IMR-90 (cell line): ENCODE measurements at regions not wholly inside any gene's neighbourhood (a gene's known extent, or its start where the extent isn't known, plus 50 kb on each side); places are given as distances from the start of the nearest gene placed in this dataset.

ENCODE experiments used
- ATAC-seq: fragments of 200-7000 bp; cut with Tn5 transposase; 2 replicates; pipeline ENCODE4 v1.9.1; 2020; ENCODE audit warnings: low read depth, mild to moderate bottlenecking, moderate library complexity
- BruUV-seq: library from RNA; stranded (reverse); fragments of 400-500 nt; replicated peaks from 2 replicates; lab custom pipeline; 2021; lab: Mats Ljungman, UMichigan
- CTCF ChIA-PET: fragments of 300-600 bp; formaldehyde crosslinking; extraction: SDS; loops from one replicate; lab custom pipeline; 2021; ENCODE audit warnings: antibody characterized with exemption; lab: Yijun Ruan, JAX
- POLR2A ChIA-PET: fragments of 300-600 bp; sonication (Branson Sonifier 250); formaldehyde crosslinking; loops from one replicate; lab custom pipeline; 2022; ENCODE audit warnings: antibody characterized with exemption; ENCODE audit not compliant: unreplicated experiment; lab: Charles Lee
- DNase-seq: peaks from one replicate; pipeline ENCODE4 v3.0.0; 2013
- H2AFZ ChIP-seq: replicated peaks from 2 replicates; pipeline ENCODE3; 2013; ENCODE audit warnings: low read length, mild to moderate bottlenecking; ENCODE audit not compliant: poor library complexity
- H2AK5ac ChIP-seq: 2 replicates; pipeline ENCODE4 v1.6.1; 2013; ENCODE audit warnings: low read depth, low read length, inconsistent platforms
- H2AK9ac ChIP-seq: replicated peaks from 2 replicates; pipeline ENCODE3; 2013; ENCODE audit warnings: mild to moderate bottlenecking, low read depth, low read length, moderate library complexity; ENCODE audit not compliant: poor library complexity
- H2BK120ac ChIP-seq: 2 replicates; pipeline ENCODE4 v1.6.1; 2013; ENCODE audit warnings: low read depth, low read length, inconsistent platforms
- H2BK15ac ChIP-seq: 3 replicates; pipeline ENCODE4 v1.6.1; 2013; ENCODE audit warnings: low read depth, low read length, inconsistent platforms
- H2BK20ac ChIP-seq: 2 replicates; pipeline ENCODE4 v1.6.1; 2013; ENCODE audit warnings: low read depth, mild to moderate bottlenecking, inconsistent platforms, low read length, moderate library complexity
- H2BK5ac ChIP-seq: 2 replicates; pipeline ENCODE4 v1.6.1; 2013; ENCODE audit warnings: mild to moderate bottlenecking, low read depth, low read length, inconsistent platforms; ENCODE audit not compliant: poor library complexity, severe bottlenecking
- H3K14ac ChIP-seq: replicated peaks from 2 replicates; pipeline ENCODE4 v1.6.1; 2013; ENCODE audit warnings: low read depth, low read length, inconsistent platforms
- H3K18ac ChIP-seq: 2 replicates; pipeline ENCODE4 v1.6.1; 2013; ENCODE audit warnings: low read depth, low read length, control low read depth
- H3K23ac ChIP-seq: 2 replicates; pipeline ENCODE4 v1.6.1; 2013; ENCODE audit warnings: low read depth, low read length, inconsistent platforms
- H3K27ac ChIP-seq: 2 replicates; pipeline ENCODE4 v1.5.1; 2013; ENCODE audit warnings: mild to moderate bottlenecking, control low read depth, low read length; ENCODE audit not compliant: insufficient read depth
- H3K27me3 ChIP-seq: 2 replicates; pipeline ENCODE4 v1.6.1; 2013; ENCODE audit warnings: low read length; ENCODE audit not compliant: control insufficient read depth, insufficient read depth
- H3K36me3 ChIP-seq: 2 replicates; pipeline ENCODE4 v1.6.1; 2013; ENCODE audit warnings: low read length, mixed read lengths; ENCODE audit not compliant: control insufficient read depth, insufficient read depth
- H3K4ac ChIP-seq: 2 replicates; pipeline ENCODE4 v1.6.1; 2013; ENCODE audit warnings: low read depth, low read length, inconsistent platforms
- H3K4me1 ChIP-seq: 2 replicates; pipeline ENCODE4 v1.6.1; 2013; ENCODE audit warnings: low read length, mixed read lengths; ENCODE audit not compliant: control insufficient read depth, insufficient read depth
- H3K4me2 ChIP-seq: 2 replicates; pipeline ENCODE4 v1.6.1; 2013; ENCODE audit warnings: low read depth, mild to moderate bottlenecking, control low read depth, low read length, moderate library complexity
- H3K4me3 ChIP-seq: 2 replicates; pipeline ENCODE4 v1.5.1; 2013; ENCODE audit warnings: low read depth, mild to moderate bottlenecking, control low read depth, low read length, moderate library complexity; ENCODE audit not compliant: insufficient read depth
- H3K56ac ChIP-seq: 2 replicates; pipeline ENCODE4 v1.6.1; 2013; ENCODE audit warnings: low read length, inconsistent platforms; ENCODE audit not compliant: insufficient read depth; ENCODE audit errors: extremely low read depth
- H3K79me1 ChIP-seq, 2 experiments: 2 replicates each; pipeline ENCODE4 v1.6.1; 2013; ENCODE audit warnings: low read length in 2 of 2, inconsistent platforms in 1 of 2, low read depth in 1 of 2
- H3K9ac ChIP-seq: 2 replicates; pipeline ENCODE4 v1.6.1; 2013; ENCODE audit warnings: low read depth, low read length, control low read depth
- H3K9me1 ChIP-seq: 2 replicates; pipeline ENCODE4 v1.6.1; 2013; ENCODE audit warnings: low read length, inconsistent platforms; ENCODE audit not compliant: insufficient read depth
- H3K9me3 ChIP-seq: 2 replicates; pipeline ENCODE4 v1.6.1; 2013; ENCODE audit warnings: low read length; ENCODE audit not compliant: control insufficient read depth, insufficient read depth
- H4K20me1 ChIP-seq: 2 replicates; pipeline ENCODE4 v1.6.1; 2013; ENCODE audit warnings: low read length, inconsistent platforms; ENCODE audit not compliant: insufficient read depth
- H4K5ac ChIP-seq: 2 replicates; pipeline ENCODE4 v1.6.1; 2013; ENCODE audit warnings: mild to moderate bottlenecking, low read depth, low read length, control low read depth
- H4K8ac ChIP-seq, 2 experiments: 2 replicates each; pipeline ENCODE4 v1.6.1; 2013; ENCODE audit warnings: low read depth in 2 of 2, low read length in 2 of 2, control low read depth in 1 of 2, inconsistent platforms in 1 of 2
- H4K91ac ChIP-seq: 2 replicates; pipeline ENCODE4 v1.6.1; 2013; ENCODE audit warnings: low read depth, low read length, inconsistent platforms; ENCODE audit not compliant: insufficient read depth
- CTCF ChIP-seq: conservative IDR thresholded peaks from 2 replicates; pipeline ENCODE4 v1.5.1; 2012; ENCODE audit warnings: mild to moderate bottlenecking, low read depth, low read length, improper control_type of control experiment
- MAZ ChIP-seq: IDR thresholded peaks from 2 replicates; pipeline ENCODE4 v1.6.1; 2012; ENCODE audit warnings: low read depth, mild to moderate bottlenecking, low read length, improper control_type of control experiment, moderate library complexity, borderline replicate concordance
- POLR2A ChIP-seq: IDR thresholded peaks from 2 replicates; pipeline ENCODE4 v1.6.1; 2012; ENCODE audit warnings: mild to moderate bottlenecking, low read depth, low read length
- RAD21 ChIP-seq: IDR thresholded peaks from 2 replicates; pipeline ENCODE4 v1.6.1; 2012; ENCODE audit warnings: low read length, improper control_type of control experiment
- WGBS, 2 experiments: methylation state at CpG; one replicate each; pipeline versions ENCODE4 v1.1.5 to v1.1.7; 2013; ENCODE audit warnings: missing lambda C conversion rate in 2 of 2; ENCODE audit not compliant: insufficient read length in 1 of 2; ENCODE audit errors: extremely low coverage in 2 of 2; 5-methylcytosine and 5-hydroxymethylcytosine counted together
- dilution Hi-C: fragments of 300-500 bp; cut with HindIII; formaldehyde crosslinking; loops from one replicate; pipeline ENCODE4 v1.14.3; 2018; ENCODE audit warnings: low sequenced_read_pairs; ENCODE audit not compliant: unreplicated experiment
- in situ Hi-C: fragments of 300-500 bp; cut with MboI; formaldehyde crosslinking; loops from 3 replicates; pipeline ENCODE4 v1.14.3; 2019; ENCODE audit warnings: low sequenced_read_pairs, inconsistent platforms, mixed read lengths
- intact Hi-C: fragments of 100-400 bp; cut with micrococcal nuclease; formaldehyde crosslinking; loops from 2 replicates; pipeline ENCODE4 v1.10.0; 2022

DNA sequence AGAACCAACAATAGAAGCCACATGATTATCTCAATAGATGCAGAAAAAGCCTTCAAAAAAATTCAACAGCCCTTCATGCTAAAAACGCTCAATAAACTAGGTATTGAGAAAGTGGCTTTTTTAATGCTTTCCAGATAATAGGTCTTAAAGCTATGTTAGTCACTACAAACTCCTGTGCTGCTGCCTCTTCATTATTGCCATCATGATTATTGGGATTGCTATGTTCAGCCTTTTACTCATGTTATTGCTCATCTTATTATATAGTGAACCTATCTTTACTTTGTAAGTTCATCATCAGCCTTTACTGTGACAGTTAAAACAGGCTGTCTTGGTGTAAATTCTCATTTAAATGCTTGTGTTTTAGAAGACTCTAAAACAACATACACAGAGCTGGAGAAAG lies 1557.2 kb upstream of the ZEB2 start:
- Histone ChIP-seq H4K91ac (no peak overlapping the region), H3K36me3 (no peaks in the 10 kb centered on the region), H3K9me3 (no peaks in the 10 kb centered on the region), H2BK120ac (no peak overlapping the region), H3K27me3 (no peaks in the 10 kb centered on the region), H4K5ac (no peak overlapping the region), H3K9ac (no peak overlapping the region), H3K23ac (no peak overlapping the region), H2BK5ac (no peak overlapping the region), H2AK9ac (no peak overlapping the region), H3K4me1 (no peaks in the 10 kb centered on the region), H3K27ac (no peak overlapping the region), H4K20me1 (no peaks in the 10 kb centered on the region), H3K4ac (no peak overlapping the region), H2AK5ac (no peak overlapping the region), H4K8ac (no peak overlapping the region), H3K18ac (no peak overlapping the region), H3K14ac (no peak overlapping the region), H3K56ac (no peak overlapping the region), H2AFZ (no peak overlapping the region), H3K79me1 (no peaks in the 10 kb centered on the region), H3K9me1 (no peaks in the 10 kb centered on the region), H3K4me2 (no peak overlapping the region), H2BK20ac (no peak overlapping the region), H2BK15ac (no peak overlapping the region), H3K4me3 (no peak overlapping the region)
- in situ Hi-C loops, result no loop called here
- dilution Hi-C loops, result no loop called here
- intact Hi-C loops, result no loop called here
- no peak for TF ChIP-seq MAZ
- TF ChIP-seq RAD21, result no peak
- TF ChIP-seq POLR2A, result no peak
- no peak for TF ChIP-seq CTCF
- ChIA-PET POLR2A (no interaction called here), CTCF (no interaction called here)
- ATAC-seq (no peak), DNase-seq (peak; percentile 25)
- WGBS, 2 experiments, result no CpG with 5 or more reads among the region's 1 CpG
- BruUV-seq, result no TSS peak
